HG02870 (cell line): ENCODE measurements at regions not wholly inside any gene's neighbourhood (a gene's known extent, or its start where the extent isn't known, plus 50 kb on each side); places are given as distances from the start of the nearest gene placed in this dataset.

Source experiments
- ATAC-seq: cut with Tn5 transposase; IDR thresholded peaks from one replicate; pipeline ENCODE4 v1.9.1; 2021; ENCODE audit warnings: mild to moderate bottlenecking, moderate library complexity; ENCODE audit not compliant: unreplicated experiment

- ATAC-seq, result no peak
Observed at GRCh38 chr18:55064073-55064472, 104.8 kb upstream of the CCDC68 start.

GRCh38 chr18:55054021-55054990, 95.0 kb upstream of the CCDC68 start:
- no peak for ATAC-seq

GRCh38 chr18:55048892-55049291, 89.6 kb upstream of the CCDC68 start:
- no peak for ATAC-seq

- no peak for ATAC-seq
Observed at GRCh38 chr18:55047546-55047945, 88.3 kb upstream of the CCDC68 start.

- no peak for ATAC-seq
Observed at GRCh38 chr18:55041366-55041765, 82.1 kb upstream of the CCDC68 start.

DNA sequence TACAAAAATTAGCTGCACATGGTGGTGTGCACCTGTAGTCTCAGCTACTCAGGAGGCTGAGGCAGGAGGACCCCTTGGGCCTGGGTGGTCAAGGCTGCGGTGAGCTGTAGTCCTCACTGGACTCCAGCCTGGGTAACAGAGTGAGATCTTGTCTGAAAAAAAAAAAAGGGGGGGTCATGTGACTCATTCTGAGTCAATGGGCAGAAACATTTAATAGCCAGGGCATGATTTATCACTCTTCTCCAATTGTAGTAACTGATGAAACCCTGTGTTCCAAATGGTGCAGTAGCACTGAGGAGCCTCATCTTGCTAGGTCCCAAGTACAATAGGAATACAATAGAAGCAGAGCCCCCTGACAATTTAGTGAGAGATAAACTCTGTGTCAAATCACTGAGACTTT, 78.9 kb upstream of the CCDC68 start:
- ATAC-seq, result no peak

DNA sequence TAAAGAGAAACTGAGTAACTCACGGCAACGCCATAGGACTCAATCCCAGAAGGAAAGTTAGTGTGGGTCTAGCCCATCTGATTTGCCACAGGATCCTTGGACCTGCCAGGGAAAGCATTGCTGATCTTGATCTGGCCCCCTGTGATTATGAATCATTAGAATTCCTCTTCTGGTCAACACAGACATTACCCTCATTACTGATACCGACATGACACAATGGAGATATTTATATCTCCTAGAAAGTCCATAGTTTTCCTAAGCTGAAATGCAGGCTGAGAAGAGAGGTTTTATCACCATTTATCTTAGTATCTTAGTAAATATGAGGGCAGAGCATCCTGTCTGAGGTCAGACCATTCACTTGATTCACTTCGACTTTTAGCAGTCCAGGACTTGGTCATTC, 75.5 kb upstream of the CCDC68 start:
- ATAC-seq, result no peak

DNA sequence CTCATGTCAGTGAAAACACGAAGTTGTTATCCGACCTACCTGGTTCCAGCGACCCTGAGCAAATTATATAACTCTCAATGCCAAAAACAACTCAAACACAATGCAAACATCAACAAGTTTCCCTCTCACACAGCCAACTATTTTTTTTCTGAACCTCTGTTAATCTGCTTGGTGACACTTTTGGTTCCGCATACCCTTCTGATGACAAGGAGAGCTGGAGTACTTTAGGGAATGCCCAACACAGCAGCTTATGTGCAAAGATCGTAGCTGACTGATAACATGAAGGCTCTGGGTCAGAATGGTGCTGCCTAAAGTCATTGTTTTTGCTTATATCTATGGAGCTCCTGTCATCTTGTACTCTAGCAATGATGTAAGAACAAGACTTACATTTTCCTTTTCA, 72.7 kb upstream of the CCDC68 start:
- ATAC-seq, result no peak

DNA sequence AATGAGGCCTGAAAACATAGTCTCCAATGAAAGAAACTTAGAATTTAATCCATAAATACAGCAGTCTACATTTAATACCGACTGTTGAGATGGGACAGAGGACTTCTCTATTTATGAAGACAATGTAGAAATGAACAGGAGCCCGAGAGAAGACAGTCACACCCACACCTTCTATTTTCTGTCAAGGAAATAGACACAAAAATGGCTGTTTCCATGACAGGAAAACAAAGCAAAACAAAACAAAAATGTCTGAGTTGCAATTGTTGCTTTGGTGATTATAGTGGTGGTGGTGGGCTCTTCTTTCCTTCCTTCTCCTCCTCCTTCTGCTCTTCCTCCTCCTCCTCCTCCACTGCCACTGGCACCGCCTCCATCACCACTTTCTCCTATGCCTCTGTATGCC, 72.3 kb upstream of the CCDC68 start:
- no peak for ATAC-seq

- no peak for ATAC-seq
Observed at GRCh38 chr18:55031164-55031563, 71.9 kb upstream of the CCDC68 start.

DNA sequence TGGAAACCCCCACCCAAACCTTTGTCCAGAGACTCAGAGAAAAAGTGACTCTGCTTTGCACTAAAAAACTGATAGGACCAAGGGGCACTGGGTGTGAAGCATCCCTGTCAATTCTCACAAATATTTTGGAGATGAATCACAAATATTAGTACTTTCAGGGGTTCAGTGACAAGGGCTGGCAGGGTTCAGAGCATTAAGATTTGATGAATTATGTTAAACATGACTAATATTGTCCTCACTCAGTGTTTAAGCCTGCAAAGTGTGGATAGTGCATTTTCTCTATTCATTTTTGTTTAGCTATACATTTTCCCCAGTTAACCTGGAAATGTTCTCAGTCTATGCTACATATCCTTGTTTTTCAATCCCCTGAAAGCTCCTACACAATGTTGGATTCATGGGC, 65.3 kb upstream of the CCDC68 start:
- ATAC-seq, result no peak

GRCh38 chr18:55018602-55019001, 59.3 kb upstream of the CCDC68 start:
- ATAC-seq, result no peak

GRCh38 chr18:55014095-55014494, 54.8 kb upstream of the CCDC68 start:
- ATAC-seq, result no peak

- ATAC-seq, result no peak
Observed at GRCh38 chr18:55013685-55014084, 54.4 kb upstream of the CCDC68 start.

- ATAC-seq, result no peak
Observed at GRCh38 chr18:55013086-55013485, 53.8 kb upstream of the CCDC68 start.

DNA sequence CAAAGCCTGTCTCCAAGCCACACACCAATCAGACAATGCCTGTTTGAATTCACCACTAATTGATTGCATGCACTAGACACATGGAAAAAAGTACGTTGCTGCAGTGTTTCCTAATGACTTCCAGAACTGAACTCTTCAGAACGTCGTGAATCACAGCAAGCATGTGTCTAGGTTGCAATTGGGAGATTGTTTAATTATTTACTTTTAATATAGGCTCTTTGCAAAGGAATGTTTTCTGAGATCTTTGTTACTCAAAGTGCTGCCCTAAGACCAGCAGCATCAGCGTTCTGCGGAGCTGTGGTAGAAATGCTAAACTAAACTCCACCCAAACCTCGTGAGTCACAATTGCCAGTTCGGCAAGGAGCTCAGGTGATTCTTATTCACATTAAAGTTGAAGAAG, 52.7 kb upstream of the CCDC68 start:
- no peak for ATAC-seq
